IMR-90 (cell line): ENCODE measurements at regions not wholly inside any gene's neighbourhood (a gene's known extent, or its start where the extent isn't known, plus 50 kb on each side); places are given as distances from the start of the nearest gene placed in this dataset.

Experiments used
- CEBPB ChIP-seq: IDR thresholded peaks from 2 replicates; pipeline ENCODE4 v1.6.1; 2012; ENCODE audit warnings: low read depth, low read length, improper control_type of control experiment
- CTCF ChIP-seq: conservative IDR thresholded peaks from 2 replicates; pipeline ENCODE4 v1.5.1; 2012; ENCODE audit warnings: mild to moderate bottlenecking, low read depth, low read length, improper control_type of control experiment
- RAD21 ChIP-seq: IDR thresholded peaks from 2 replicates; pipeline ENCODE4 v1.6.1; 2012; ENCODE audit warnings: low read length, improper control_type of control experiment
- RFX5 ChIP-seq: IDR thresholded peaks from 2 replicates; pipeline ENCODE4 v1.8.0; 2012; ENCODE audit warnings: low read depth, mild to moderate bottlenecking, low read length, moderate library complexity

DNA sequence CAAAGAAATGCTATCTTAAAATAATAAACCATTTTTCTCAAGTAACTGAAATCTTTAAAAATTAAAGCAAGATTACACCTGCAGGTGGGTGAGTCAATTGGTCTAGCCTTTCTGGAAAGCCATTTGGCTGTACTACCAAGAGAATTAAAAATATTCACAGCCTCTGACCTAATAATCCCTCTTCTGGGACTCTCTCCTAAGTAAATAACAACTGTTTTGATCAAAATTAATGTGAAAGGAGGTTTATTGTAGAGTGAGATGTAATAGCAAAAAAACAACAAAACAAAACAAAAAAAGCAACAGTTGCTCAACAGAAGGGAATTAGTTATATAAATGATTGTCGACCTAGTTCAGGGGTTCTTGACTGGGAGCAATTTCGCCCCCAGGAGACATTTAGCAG lies 89.0 kb downstream of the GEMIN8 start:
- no peak for TF ChIP-seq CTCF
- TF ChIP-seq RAD21: no peak
- no peak for TF ChIP-seq RFX5
- TF ChIP-seq CEBPB: no peak
